GM23338 (cell line): ENCODE measurements at regions not wholly inside any gene's neighbourhood (a gene's known extent, or its start where the extent isn't known, plus 50 kb on each side); places are given as distances from the start of the nearest gene placed in this dataset.

ENCODE experiments used
- ATAC-seq: fragments of 200-7000 bp; cut with Tn5 transposase; 3 replicates; pipeline ENCODE4 v1.9.1; 2020
- DNase-seq: peaks from one replicate; pipeline ENCODE4 v3.0.0-alpha.2; 2015; ENCODE audit warnings: low spot score
- H2AFZ ChIP-seq: fragments of 200-600 bp; sonication (generic); 2 replicates; pipeline ENCODE4 v1.8.0; 2016; ENCODE audit warnings: antibody characterized with exemption, mild to moderate bottlenecking, moderate library complexity
- H3F3A ChIP-seq: fragments of 200-600 bp; sonication (generic); replicated peaks from 2 replicates; pipeline ENCODE4 v1.8.0; 2017; ENCODE audit warnings: antibody characterized with exemption, mixed run types, low read depth
- H3K27ac ChIP-seq: fragments of 200-600 bp; sonication (generic); 2 replicates; pipeline ENCODE4 v1.6.1; 2016; ENCODE audit warnings: low read depth
- H3K27me3 ChIP-seq: fragments of 200-600 bp; sonication (generic); 2 replicates; pipeline ENCODE4 v1.8.0; 2016; ENCODE audit warnings: mild to moderate bottlenecking, mixed run types, moderate library complexity; ENCODE audit not compliant: insufficient read depth
- H3K36me3 ChIP-seq: fragments of 200-600 bp; sonication (generic); 2 replicates; pipeline ENCODE4 v1.8.0; 2016; ENCODE audit warnings: mild to moderate bottlenecking; ENCODE audit not compliant: insufficient read depth
- H3K4me1 ChIP-seq: fragments of 200-600 bp; sonication (generic); 2 replicates; pipeline ENCODE4 v1.8.0; 2016; ENCODE audit warnings: mild to moderate bottlenecking, moderate library complexity; ENCODE audit not compliant: insufficient read depth
- H3K4me2 ChIP-seq: fragments of 200-600 bp; sonication (generic); 2 replicates; pipeline ENCODE4 v1.7.1; 2017; ENCODE audit warnings: mixed run types
- H3K4me3 ChIP-seq: fragments of 200-600 bp; sonication (generic); 2 replicates; pipeline ENCODE4 v1.6.1; 2016; ENCODE audit warnings: mixed run types
- H3K79me2 ChIP-seq: fragments of 200-600 bp; sonication (generic); replicated peaks from 2 replicates; pipeline ENCODE4 v1.8.0; 2017; ENCODE audit warnings: mild to moderate bottlenecking; ENCODE audit not compliant: insufficient read depth
- H3K9me2 ChIP-seq: fragments of 200-600 bp; sonication (generic); 2 replicates; pipeline ENCODE4 v1.8.0; 2017; ENCODE audit not compliant: insufficient read depth
- H4K20me1 ChIP-seq: fragments of 200-600 bp; sonication (generic); replicated peaks from 2 replicates; pipeline ENCODE4 v1.8.0; 2017; ENCODE audit warnings: mild to moderate bottlenecking; ENCODE audit not compliant: insufficient read depth
- H3K27ac Mint-ChIP-seq: 2 replicates; pipeline ENCODE4 v1.8.0; 2020; ENCODE audit warnings: inconsistent platforms, mild to moderate bottlenecking, moderate library complexity, mixed read lengths
- H3K27me3 Mint-ChIP-seq: 3 replicates; pipeline ENCODE4 v1.8.0; 2022; ENCODE audit warnings: low read depth, mild to moderate bottlenecking, moderate library complexity, mixed read lengths, inconsistent platforms; ENCODE audit not compliant: insufficient read depth, poor library complexity
- H3K36me3 Mint-ChIP-seq: 3 replicates; pipeline ENCODE4 v1.8.0; 2021; ENCODE audit warnings: low read depth, mild to moderate bottlenecking, inconsistent platforms, moderate library complexity, mixed read lengths
- H3K4me1 Mint-ChIP-seq: 3 replicates; pipeline ENCODE4 v1.8.0; 2020; ENCODE audit warnings: mild to moderate bottlenecking, inconsistent platforms, mixed read lengths
- H3K4me3 Mint-ChIP-seq: 3 replicates; pipeline ENCODE4 v1.8.0; 2021; ENCODE audit warnings: moderate library complexity, mild to moderate bottlenecking, inconsistent platforms, mixed read lengths
- H3K9me3 Mint-ChIP-seq: 3 replicates; pipeline ENCODE4 v1.8.0; 2020; ENCODE audit warnings: moderate library complexity, mild to moderate bottlenecking, inconsistent platforms, mixed read lengths
- CREB1 ChIP-seq: fragments of 250-450 bp; sonication (Bioruptor Pico); IDR thresholded peaks from 2 replicates; pipeline ENCODE4 v1.5.0; 2020; ENCODE audit warnings: low read depth, mild to moderate bottlenecking, moderate library complexity
- EZH2 ChIP-seq: fragments of 200-600 bp; sonication (generic); IDR thresholded peaks from one replicate; pipeline ENCODE4 v1.8.0; 2017; ENCODE audit warnings: antibody characterized with exemption, mild to moderate bottlenecking, low read depth; ENCODE audit not compliant: unreplicated experiment
- EZH2phosphoT487 ChIP-seq: fragments of 200-600 bp; sonication (generic); IDR thresholded peaks from one replicate; pipeline ENCODE4 v1.8.1; 2018; ENCODE audit warnings: antibody characterized with exemption; ENCODE audit not compliant: unreplicated experiment
- JUNB ChIP-seq: IDR thresholded peaks from one replicate; pipeline ENCODE4 v1.6.1; 2016; ENCODE audit warnings: antibody characterized with exemption; ENCODE audit not compliant: unreplicated experiment
- NANOG ChIP-seq: IDR thresholded peaks from 2 replicates; pipeline ENCODE4 v1.6.1; 2016; ENCODE audit warnings: antibody characterized with exemption, borderline replicate concordance
- POLR2AphosphoS5 ChIP-seq: IDR thresholded peaks from 2 replicates; pipeline ENCODE4 v1.6.1; 2016; ENCODE audit warnings: antibody characterized with exemption, low read depth
- ZNF114 ChIP-seq: fragments of 250-450 bp; sonication (Bioruptor Pico); IDR thresholded peaks from 2 replicates; pipeline ENCODE4 v1.5.0; 2020; ENCODE audit warnings: mild to moderate bottlenecking, moderate library complexity
- ZNF331 ChIP-seq: fragments of 250-450 bp; sonication (Bioruptor Pico); IDR thresholded peaks from 2 replicates; pipeline ENCODE4 v1.5.0; 2020; ENCODE audit warnings: low read depth, mild to moderate bottlenecking, moderate library complexity
- TF ChIP-seq, protein P1 (sequence below): IDR thresholded peaks from one replicate; pipeline ENCODE4 v1.6.1; 2018; ENCODE audit warnings: antibody characterized with exemption; ENCODE audit not compliant: unreplicated experiment
- TF ChIP-seq, protein P2 (sequence below): fragments of 250-450 bp; sonication (Bioruptor Pico); IDR thresholded peaks from 2 replicates; pipeline ENCODE4 v1.5.0; 2020; ENCODE audit warnings: mild to moderate bottlenecking, moderate library complexity
- TF ChIP-seq, protein P3 (sequence below): IDR thresholded peaks from 2 replicates; pipeline ENCODE4 v1.6.1; 2016; ENCODE audit warnings: antibody characterized with exemption

DNA sequence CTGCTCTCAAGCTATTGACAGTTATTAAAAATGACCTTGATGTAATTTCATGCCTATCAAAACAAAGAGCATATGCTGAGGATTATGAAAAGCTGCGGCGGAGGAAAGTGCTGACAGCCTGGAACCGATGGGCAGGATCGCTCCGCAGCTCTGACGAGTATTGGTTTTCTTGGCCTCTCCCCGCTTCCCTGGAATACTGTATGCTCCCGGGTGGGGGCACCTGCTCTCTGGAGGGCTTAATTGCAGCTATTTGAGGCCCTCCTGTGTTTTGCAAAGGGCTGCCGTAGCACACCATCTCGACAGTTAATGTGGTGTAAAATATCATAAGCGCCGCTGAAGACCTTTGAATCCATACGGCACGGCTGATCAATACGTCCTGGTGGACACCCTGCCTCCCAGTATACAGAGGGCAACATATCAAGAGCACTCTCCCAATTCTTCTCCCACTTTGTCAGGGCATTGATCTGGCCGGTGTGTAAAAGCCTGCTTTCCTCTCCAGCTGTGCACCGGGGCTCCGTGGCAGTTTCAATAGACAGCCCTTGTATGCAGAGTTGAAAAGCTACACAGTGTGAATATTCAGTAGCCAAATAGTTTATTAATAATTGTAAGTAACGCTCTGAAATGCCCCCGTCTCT is 662.4 kb downstream of the GALR1 start (continued):
- TF ChIP-seq, protein P1, sequence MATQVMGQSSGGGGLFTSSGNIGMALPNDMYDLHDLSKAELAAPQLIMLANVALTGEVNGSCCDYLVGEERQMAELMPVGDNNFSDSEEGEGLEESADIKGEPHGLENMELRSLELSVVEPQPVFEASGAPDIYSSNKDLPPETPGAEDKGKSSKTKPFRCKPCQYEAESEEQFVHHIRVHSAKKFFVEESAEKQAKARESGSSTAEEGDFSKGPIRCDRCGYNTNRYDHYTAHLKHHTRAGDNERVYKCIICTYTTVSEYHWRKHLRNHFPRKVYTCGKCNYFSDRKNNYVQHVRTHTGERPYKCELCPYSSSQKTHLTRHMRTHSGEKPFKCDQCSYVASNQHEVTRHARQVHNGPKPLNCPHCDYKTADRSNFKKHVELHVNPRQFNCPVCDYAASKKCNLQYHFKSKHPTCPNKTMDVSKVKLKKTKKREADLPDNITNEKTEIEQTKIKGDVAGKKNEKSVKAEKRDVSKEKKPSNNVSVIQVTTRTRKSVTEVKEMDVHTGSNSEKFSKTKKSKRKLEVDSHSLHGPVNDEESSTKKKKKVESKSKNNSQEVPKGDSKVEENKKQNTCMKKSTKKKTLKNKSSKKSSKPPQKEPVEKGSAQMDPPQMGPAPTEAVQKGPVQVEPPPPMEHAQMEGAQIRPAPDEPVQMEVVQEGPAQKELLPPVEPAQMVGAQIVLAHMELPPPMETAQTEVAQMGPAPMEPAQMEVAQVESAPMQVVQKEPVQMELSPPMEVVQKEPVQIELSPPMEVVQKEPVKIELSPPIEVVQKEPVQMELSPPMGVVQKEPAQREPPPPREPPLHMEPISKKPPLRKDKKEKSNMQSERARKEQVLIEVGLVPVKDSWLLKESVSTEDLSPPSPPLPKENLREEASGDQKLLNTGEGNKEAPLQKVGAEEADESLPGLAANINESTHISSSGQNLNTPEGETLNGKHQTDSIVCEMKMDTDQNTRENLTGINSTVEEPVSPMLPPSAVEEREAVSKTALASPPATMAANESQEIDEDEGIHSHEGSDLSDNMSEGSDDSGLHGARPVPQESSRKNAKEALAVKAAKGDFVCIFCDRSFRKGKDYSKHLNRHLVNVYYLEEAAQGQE: no peak
- TF ChIP-seq POLR2AphosphoS5: no peak
- no peak for TF ChIP-seq EZH2
- TF ChIP-seq EZH2phosphoT487: no peak

DNA sequence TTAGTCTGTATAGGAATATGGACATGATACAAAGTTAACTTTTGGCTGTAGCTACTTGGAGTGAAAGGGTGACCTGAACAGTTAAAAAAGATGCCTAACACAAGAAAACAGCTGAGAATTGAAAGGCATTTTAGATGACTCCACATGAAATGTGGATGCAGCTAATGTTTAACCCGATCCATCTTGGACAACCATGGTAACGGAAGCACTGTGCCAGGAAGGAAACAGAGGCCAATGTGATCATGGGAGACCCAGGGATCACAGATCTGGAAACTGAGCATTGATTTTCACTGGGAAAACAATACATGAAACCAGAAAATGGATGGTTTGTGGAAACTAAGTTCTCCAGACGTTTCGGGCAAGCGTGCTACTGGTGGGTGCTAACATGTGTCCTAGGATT is 669.1 kb downstream of the GALR1 start:
- H3K27ac ChIP-seq: no peak overlapping the region
- H3K4me3 ChIP-seq: no peak overlapping the region
- no peaks in the 10 kb centered on the region for H3K9me2 ChIP-seq
- ATAC-seq: no peak
- DNase-seq: no peak
- H3K27me3 ChIP-seq: no peaks in the 10 kb centered on the region
- H3F3A ChIP-seq: no peaks in the 10 kb centered on the region
- no peak overlapping the region for H3K4me2 ChIP-seq
- Mint-ChIP-seq H3K4me3 (no peak overlapping the region), H3K36me3 (peaks cover 50% of the 10 kb centered on the region), H3K4me1 (no peaks in the 10 kb centered on the region), H3K27me3 (no peaks in the 10 kb centered on the region), H3K9me3 (peaks cover 94% of the 10 kb centered on the region), H3K27ac (no peak overlapping the region)
- no peaks in the 10 kb centered on the region for H3K4me1 ChIP-seq
- no peaks in the 10 kb centered on the region for H3K79me2 ChIP-seq
- no peak overlapping the region for H2AFZ ChIP-seq
- no peaks in the 10 kb centered on the region for H4K20me1 ChIP-seq
- H3K36me3 ChIP-seq: peaks cover 3% of the 10 kb centered on the region; the same call in 1 of the 2 replicates
- TF ChIP-seq, protein P1: no peak
- TF ChIP-seq ZNF331 (no peak), EZH2 (no peak), ZNF114 (no peak), POLR2AphosphoS5 (no peak), NANOG (no peak), JUNB (no peak), CREB1 (CRISPR knock-in tag) (no peak)
- TF ChIP-seq, protein P2, sequence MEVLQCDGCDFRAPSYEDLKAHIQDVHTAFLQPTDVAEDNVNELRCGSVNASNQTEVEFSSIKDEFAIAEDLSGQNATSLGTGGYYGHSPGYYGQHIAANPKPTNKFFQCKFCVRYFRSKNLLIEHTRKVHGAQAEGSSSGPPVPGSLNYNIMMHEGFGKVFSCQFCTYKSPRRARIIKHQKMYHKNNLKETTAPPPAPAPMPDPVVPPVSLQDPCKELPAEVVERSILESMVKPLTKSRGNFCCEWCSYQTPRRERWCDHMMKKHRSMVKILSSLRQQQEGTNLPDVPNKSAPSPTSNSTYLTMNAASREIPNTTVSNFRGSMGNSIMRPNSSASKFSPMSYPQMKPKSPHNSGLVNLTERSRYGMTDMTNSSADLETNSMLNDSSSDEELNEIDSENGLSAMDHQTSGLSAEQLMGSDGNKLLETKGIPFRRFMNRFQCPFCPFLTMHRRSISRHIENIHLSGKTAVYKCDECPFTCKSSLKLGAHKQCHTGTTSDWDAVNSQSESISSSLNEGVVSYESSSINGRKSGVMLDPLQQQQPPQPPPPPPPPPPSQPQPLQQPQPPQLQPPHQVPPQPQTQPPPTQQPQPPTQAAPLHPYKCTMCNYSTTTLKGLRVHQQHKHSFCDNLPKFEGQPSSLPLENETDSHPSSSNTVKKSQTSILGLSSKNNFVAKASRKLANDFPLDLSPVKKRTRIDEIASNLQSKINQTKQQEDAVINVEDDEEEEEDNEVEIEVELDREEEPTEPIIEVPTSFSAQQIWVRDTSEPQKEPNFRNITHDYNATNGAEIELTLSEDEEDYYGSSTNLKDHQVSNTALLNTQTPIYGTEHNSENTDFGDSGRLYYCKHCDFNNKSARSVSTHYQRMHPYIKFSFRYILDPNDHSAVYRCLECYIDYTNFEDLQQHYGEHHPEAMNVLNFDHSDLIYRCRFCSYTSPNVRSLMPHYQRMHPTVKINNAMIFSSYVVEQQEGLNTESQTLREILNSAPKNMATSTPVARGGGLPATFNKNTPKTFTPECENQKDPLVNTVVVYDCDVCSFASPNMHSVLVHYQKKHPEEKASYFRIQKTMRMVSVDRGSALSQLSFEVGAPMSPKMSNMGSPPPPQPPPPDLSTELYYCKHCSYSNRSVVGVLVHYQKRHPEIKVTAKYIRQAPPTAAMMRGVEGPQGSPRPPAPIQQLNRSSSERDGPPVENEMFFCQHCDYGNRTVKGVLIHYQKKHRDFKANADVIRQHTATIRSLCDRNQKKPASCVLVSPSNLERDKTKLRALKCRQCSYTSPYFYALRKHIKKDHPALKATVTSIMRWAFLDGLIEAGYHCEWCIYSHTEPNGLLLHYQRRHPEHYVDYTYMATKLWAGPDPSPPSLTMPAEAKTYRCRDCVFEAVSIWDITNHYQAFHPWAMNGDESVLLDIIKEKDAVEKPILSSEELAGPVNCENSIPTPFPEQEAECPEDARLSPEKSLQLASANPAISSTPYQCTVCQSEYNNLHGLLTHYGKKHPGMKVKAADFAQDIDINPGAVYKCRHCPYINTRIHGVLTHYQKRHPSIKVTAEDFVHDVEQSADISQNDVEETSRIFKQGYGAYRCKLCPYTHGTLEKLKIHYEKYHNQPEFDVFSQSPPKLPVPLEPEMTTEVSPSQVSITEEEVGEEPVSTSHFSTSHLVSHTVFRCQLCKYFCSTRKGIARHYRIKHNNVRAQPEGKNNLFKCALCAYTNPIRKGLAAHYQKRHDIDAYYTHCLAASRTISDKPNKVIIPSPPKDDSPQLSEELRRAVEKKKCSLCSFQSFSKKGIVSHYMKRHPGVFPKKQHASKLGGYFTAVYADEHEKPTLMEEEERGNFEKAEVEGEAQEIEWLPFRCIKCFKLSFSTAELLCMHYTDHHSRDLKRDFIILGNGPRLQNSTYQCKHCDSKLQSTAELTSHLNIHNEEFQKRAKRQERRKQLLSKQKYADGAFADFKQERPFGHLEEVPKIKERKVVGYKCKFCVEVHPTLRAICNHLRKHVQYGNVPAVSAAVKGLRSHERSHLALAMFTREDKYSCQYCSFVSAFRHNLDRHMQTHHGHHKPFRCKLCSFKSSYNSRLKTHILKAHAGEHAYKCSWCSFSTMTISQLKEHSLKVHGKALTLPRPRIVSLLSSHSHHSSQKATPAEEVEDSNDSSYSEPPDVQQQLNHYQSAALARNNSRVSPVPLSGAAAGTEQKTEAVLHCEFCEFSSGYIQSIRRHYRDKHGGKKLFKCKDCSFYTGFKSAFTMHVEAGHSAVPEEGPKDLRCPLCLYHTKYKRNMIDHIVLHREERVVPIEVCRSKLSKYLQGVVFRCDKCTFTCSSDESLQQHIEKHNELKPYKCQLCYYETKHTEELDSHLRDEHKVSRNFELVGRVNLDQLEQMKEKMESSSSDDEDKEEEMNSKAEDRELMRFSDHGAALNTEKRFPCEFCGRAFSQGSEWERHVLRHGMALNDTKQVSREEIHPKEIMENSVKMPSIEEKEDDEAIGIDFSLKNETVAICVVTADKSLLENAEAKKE (CRISPR knock-in tag): no peak
- TF ChIP-seq, protein P3, sequence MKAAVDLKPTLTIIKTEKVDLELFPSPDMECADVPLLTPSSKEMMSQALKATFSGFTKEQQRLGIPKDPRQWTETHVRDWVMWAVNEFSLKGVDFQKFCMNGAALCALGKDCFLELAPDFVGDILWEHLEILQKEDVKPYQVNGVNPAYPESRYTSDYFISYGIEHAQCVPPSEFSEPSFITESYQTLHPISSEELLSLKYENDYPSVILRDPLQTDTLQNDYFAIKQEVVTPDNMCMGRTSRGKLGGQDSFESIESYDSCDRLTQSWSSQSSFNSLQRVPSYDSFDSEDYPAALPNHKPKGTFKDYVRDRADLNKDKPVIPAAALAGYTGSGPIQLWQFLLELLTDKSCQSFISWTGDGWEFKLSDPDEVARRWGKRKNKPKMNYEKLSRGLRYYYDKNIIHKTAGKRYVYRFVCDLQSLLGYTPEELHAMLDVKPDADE: no peak
